ENCODE measurements at regions not wholly inside any gene's neighbourhood (a gene's known extent, or its start where the extent isn't known, plus 50 kb on each side); places are given as distances from the start of the nearest gene placed in this dataset.

- Histone ChIP-seq H3K27me3 (ENCODE audit: insufficient read depth) (no peaks in the 10 kb centered on the region), H3K79me2 (replicated peaks; ENCODE audit: insufficient read depth) (peaks cover 12% of the 10 kb centered on the region; the same call in 1 of the 2 replicates), H3K4me2 (peak overlapping the region; percentile 5), H3F3A (replicated peaks; ENCODE audit: low read depth) (no peaks in the 10 kb centered on the region; the same call in 1 of the 2 replicates), H3K4me3 (no peak overlapping the region), H3K27ac (ENCODE audit: low read depth) (peak overlapping the region; percentile 96), H3K4me1 (ENCODE audit: insufficient read depth) (peaks cover 37% of the 10 kb centered on the region), H2AFZ (no peak overlapping the region), H3K9me2 (ENCODE audit: insufficient read depth) (no peaks in the 10 kb centered on the region), H4K20me1 (replicated peaks; ENCODE audit: insufficient read depth) (no peaks in the 10 kb centered on the region), H3K36me3 (ENCODE audit: insufficient read depth) (peaks cover 6% of the 10 kb centered on the region; the same call in 1 of the 2 replicates)
- peak overlapping the region; percentile 11; the same call in 1 of the 3 replicates for H3K4me3 Mint-ChIP-seq
- H3K27me3 Mint-ChIP-seq (ENCODE audit: insufficient read depth, low read depth, poor library complexity), result peaks cover 1% of the 10 kb centered on the region
- peaks cover 27% of the 10 kb centered on the region for H3K36me3 Mint-ChIP-seq (ENCODE audit: low read depth)
- peak overlapping the region; percentile 90 for H3K27ac Mint-ChIP-seq
- H3K4me1 Mint-ChIP-seq, result peaks cover 28% of the 10 kb centered on the region
- DNase-seq (ENCODE audit: low spot score), result peak; percentile 7
- peak; percentile 40 for ATAC-seq
- H3K9me3 Mint-ChIP-seq, result peaks cover 12% of the 10 kb centered on the region
- TF ChIP-seq NANOG (IDR thresholded peaks at IDR 0.05; ENCODE audit: borderline replicate concordance), result no peak
- TF ChIP-seq, protein P1, sequence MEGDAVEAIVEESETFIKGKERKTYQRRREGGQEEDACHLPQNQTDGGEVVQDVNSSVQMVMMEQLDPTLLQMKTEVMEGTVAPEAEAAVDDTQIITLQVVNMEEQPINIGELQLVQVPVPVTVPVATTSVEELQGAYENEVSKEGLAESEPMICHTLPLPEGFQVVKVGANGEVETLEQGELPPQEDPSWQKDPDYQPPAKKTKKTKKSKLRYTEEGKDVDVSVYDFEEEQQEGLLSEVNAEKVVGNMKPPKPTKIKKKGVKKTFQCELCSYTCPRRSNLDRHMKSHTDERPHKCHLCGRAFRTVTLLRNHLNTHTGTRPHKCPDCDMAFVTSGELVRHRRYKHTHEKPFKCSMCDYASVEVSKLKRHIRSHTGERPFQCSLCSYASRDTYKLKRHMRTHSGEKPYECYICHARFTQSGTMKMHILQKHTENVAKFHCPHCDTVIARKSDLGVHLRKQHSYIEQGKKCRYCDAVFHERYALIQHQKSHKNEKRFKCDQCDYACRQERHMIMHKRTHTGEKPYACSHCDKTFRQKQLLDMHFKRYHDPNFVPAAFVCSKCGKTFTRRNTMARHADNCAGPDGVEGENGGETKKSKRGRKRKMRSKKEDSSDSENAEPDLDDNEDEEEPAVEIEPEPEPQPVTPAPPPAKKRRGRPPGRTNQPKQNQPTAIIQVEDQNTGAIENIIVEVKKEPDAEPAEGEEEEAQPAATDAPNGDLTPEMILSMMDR (conservative IDR thresholded peaks at IDR 0.05; ENCODE audit: low read depth in 2 of 2), result no peak
- TF ChIP-seq JUNB (IDR thresholded peaks at IDR 0.05; ENCODE audit: unreplicated experiment), result no peak
- TF ChIP-seq, protein P2, sequence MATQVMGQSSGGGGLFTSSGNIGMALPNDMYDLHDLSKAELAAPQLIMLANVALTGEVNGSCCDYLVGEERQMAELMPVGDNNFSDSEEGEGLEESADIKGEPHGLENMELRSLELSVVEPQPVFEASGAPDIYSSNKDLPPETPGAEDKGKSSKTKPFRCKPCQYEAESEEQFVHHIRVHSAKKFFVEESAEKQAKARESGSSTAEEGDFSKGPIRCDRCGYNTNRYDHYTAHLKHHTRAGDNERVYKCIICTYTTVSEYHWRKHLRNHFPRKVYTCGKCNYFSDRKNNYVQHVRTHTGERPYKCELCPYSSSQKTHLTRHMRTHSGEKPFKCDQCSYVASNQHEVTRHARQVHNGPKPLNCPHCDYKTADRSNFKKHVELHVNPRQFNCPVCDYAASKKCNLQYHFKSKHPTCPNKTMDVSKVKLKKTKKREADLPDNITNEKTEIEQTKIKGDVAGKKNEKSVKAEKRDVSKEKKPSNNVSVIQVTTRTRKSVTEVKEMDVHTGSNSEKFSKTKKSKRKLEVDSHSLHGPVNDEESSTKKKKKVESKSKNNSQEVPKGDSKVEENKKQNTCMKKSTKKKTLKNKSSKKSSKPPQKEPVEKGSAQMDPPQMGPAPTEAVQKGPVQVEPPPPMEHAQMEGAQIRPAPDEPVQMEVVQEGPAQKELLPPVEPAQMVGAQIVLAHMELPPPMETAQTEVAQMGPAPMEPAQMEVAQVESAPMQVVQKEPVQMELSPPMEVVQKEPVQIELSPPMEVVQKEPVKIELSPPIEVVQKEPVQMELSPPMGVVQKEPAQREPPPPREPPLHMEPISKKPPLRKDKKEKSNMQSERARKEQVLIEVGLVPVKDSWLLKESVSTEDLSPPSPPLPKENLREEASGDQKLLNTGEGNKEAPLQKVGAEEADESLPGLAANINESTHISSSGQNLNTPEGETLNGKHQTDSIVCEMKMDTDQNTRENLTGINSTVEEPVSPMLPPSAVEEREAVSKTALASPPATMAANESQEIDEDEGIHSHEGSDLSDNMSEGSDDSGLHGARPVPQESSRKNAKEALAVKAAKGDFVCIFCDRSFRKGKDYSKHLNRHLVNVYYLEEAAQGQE (IDR thresholded peaks at IDR 0.05; ENCODE audit: unreplicated experiment), result no peak
- no peak for TF ChIP-seq STAT1 (IDR thresholded peaks at IDR 0.05; ENCODE audit: unreplicated experiment)
- TF ChIP-seq CREB1 (CRISPR knock-in tag; IDR thresholded peaks at IDR 0.05; ENCODE audit: low read depth), result no peak
- TF ChIP-seq EZH2phosphoT487 (IDR thresholded peaks at IDR 0.05; ENCODE audit: unreplicated experiment), result no peak
- no peak for TF ChIP-seq EZH2 (IDR thresholded peaks at IDR 0.05; ENCODE audit: low read depth, unreplicated experiment)
- no peak for TF ChIP-seq ZNF114 (CRISPR knock-in tag; IDR thresholded peaks at IDR 0.05)
- TF ChIP-seq, protein P3, sequence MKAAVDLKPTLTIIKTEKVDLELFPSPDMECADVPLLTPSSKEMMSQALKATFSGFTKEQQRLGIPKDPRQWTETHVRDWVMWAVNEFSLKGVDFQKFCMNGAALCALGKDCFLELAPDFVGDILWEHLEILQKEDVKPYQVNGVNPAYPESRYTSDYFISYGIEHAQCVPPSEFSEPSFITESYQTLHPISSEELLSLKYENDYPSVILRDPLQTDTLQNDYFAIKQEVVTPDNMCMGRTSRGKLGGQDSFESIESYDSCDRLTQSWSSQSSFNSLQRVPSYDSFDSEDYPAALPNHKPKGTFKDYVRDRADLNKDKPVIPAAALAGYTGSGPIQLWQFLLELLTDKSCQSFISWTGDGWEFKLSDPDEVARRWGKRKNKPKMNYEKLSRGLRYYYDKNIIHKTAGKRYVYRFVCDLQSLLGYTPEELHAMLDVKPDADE (IDR thresholded peaks at IDR 0.05), result no peak
- TF ChIP-seq ZNF462 (CRISPR knock-in tag; IDR thresholded peaks at IDR 0.05), result no peak
- no peak for TF ChIP-seq POLR2AphosphoS5 (IDR thresholded peaks at IDR 0.05; ENCODE audit: low read depth)
- no peak for TF ChIP-seq ZNF331 (CRISPR knock-in tag; IDR thresholded peaks at IDR 0.05; ENCODE audit: low read depth)
Observed at GRCh38 chr3:106913966-106914365, 463.3 kb upstream of the CCDC54 start.

All from GM23338 (cell line).